GM10266 (cell line): ENCODE measurements at regions not wholly inside any gene's neighbourhood (a gene's known extent, or its start where the extent isn't known, plus 50 kb on each side); places are given as distances from the start of the nearest gene placed in this dataset.

Experiments
- DNase-seq: peaks from one replicate; pipeline ENCODE4 v3.0.0; 2012; ENCODE audit errors: extremely low spot score
- CTCF ChIP-seq: IDR thresholded peaks from 2 replicates; pipeline ENCODE4 v1.5.1; 2012; ENCODE audit warnings: mild to moderate bottlenecking, low read depth; ENCODE audit not compliant: control insufficient read depth, insufficient read depth; ENCODE audit errors: missing control alignments

GRCh38 chr15:85307687-85308045, 72.7 kb upstream of the AKAP13 start:
- DNase-seq, result no peak
- no peak for TF ChIP-seq CTCF

GRCh38 chr15:85311647-85312046, 68.8 kb upstream of the AKAP13 start:
- TF ChIP-seq CTCF, result no peak
- DNase-seq, result no peak

GRCh38 chr15:85312486-85312885, 67.9 kb upstream of the AKAP13 start:
- peak; percentile 79 for DNase-seq
- no peak for TF ChIP-seq CTCF

GRCh38 chr15:85312929-85313331, 67.5 kb upstream of the AKAP13 start:
- TF ChIP-seq CTCF, result no peak
- no peak for DNase-seq

GRCh38 chr15:85313339-85313738, 67.1 kb upstream of the AKAP13 start:
- TF ChIP-seq CTCF, result no peak
- DNase-seq, result no peak

GRCh38 chr15:85314146-85314545, 66.3 kb upstream of the AKAP13 start:
- DNase-seq, result no peak
- TF ChIP-seq CTCF, result no peak

- no peak for DNase-seq
- TF ChIP-seq CTCF, result no peak
These were observed 65.8 kb upstream of the AKAP13 start for GRCh38 chr15:85314633-85315032.
